ENCODE measurements at regions not wholly inside any gene's neighbourhood (a gene's known extent, or its start where the extent isn't known, plus 50 kb on each side); places are given as distances from the start of the nearest gene placed in this dataset.

GRCh38 chr2:111628221-111628620 is 255.8 kb downstream of the ANAPC1 start:
- DNase-seq: no peak

- DNase-seq: no peak
These were observed 254.0 kb downstream of the ANAPC1 start for GRCh38 chr2:111629983-111630382.

GRCh38 chr2:111632661-111633060 is 251.3 kb downstream of the ANAPC1 start:
- no peak for DNase-seq

- DNase-seq: no peak
These were observed 250.8 kb downstream of the ANAPC1 start for GRCh38 chr2:111633189-111633588.

- DNase-seq: no peak
These were observed 250.3 kb downstream of the ANAPC1 start for GRCh38 chr2:111633643-111634042.

DNA sequence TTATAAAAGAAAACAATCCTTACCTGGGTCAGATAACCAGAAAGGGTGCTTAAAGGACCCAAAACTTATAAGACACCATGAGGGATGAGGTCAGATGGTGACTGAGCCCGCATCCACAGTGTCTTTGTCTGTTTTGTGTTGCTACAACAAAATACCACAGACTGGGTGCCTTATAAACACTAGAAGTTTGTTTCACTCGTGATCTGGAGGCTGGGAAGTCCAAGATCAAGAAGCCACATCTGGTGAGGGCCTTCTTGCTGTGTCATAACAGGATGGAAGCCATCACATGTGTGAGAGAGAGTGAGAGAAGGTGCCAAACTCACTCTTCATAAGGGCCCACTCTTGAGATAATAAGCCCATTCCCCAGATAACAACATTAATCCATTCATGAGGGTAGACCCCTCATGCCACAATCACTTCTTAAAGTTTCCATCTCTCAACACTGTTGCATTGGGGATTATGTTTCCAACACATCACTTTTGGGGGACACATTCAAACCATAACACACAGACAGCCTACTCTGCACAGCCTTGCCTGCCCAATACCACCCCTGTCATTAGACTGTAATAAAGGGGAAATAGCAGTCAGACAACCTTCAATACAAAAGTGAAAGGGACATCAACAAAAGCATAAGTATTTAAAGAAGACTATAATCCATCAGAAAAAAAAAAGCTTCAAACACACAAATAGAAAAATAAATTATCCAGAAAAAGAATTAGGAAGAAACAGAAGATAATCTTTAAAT is 249.8 kb downstream of the ANAPC1 start:
- DNase-seq: peak; percentile 38

GRCh38 chr2:111634995-111635538 is 248.9 kb downstream of the ANAPC1 start:
- no peak for DNase-seq

GRCh38 chr2:111636905-111637304 is 247.1 kb downstream of the ANAPC1 start:
- no peak for DNase-seq

DNA sequence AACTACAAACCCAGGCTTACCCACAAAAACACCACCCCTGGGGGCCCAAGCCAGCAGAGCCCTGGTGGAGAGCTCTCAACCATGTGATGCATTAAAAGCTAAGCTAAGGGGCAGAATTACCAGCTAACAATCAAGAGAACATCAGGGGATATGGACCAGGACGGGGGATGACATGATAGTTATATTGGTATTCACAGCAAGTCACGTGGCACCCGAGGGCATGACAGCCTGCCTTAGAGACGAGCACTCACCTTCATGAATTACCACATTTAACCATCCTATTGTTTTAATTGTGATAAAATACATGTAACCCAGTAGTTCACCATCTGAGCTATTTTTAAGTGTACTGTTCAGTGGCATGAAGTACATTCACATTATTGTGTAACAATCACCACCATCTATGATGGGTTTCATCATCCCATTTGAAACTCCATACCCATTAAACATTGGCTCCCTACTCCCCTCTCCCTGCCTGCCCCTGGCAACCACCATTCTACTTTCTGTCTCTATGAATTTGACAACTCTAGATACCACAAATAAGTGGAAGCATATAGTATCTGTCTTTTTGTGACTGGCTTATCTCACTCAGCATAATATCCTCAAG is 245.6 kb downstream of the ANAPC1 start:
- DNase-seq: no peak

- no peak for DNase-seq
These were observed 243.5 kb downstream of the ANAPC1 start for GRCh38 chr2:111640480-111640879.

DNA sequence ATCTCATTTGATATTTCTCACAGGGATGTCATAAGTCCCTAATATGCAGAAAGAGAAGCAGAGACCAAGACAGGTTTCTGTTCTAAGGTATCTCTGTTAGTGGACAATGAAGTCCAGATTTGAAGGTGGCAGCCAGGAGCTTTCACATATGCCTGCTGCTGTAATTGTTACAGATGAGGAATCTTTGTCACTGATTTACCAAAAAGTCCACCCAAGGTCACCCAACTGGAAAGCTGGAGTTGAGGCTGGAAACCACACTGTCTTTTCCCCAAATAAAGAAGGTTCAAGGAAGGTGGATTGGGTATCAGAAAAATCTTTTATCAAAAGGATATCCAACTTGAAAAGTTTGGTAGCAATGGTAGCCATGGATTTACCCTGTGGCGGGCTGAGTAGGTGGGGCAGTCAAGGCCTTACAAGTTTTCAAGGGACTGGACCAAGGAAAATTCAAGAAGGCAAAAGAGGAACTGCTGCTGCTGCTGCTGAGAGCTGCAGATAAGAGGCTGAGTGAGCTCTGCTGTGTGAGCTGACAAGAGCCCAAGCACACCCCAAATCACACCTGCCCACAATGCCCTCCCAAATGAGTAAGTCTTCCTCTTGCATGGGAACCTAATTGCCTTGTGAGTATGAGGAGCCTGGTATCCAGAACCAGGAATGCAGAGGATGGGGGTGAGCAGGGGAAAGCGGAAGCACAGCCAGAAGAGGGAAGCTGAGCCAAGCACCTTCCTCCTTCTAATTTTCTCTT is 241.2 kb downstream of the ANAPC1 start:
- peak; percentile 89 for DNase-seq

DNA sequence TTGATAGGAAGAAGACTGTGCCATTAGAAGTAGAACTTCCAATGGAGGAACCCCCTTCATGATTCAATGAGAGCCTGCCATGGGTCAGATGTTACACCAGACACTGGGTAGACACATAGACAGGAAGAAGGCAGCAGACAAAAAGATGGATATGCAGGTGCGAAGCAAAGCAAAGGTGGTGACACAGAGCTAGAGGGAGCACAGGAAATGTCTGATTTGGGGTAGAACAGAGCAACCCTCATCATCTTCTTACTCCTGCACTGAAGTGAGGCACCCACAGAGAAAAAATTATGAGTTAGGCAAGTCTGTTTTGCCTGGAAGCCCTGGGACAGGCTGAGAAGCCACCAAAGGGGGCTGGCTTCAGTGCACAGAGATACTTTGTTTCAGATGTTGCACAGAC is 240.2 kb downstream of the ANAPC1 start:
- no peak for DNase-seq

- DNase-seq: no peak
These were observed 236.6 kb downstream of the ANAPC1 start for GRCh38 chr2:111647359-111647758.

- DNase-seq: no peak
These were observed 232.0 kb downstream of the ANAPC1 start for GRCh38 chr2:111652038-111652437.

DNA sequence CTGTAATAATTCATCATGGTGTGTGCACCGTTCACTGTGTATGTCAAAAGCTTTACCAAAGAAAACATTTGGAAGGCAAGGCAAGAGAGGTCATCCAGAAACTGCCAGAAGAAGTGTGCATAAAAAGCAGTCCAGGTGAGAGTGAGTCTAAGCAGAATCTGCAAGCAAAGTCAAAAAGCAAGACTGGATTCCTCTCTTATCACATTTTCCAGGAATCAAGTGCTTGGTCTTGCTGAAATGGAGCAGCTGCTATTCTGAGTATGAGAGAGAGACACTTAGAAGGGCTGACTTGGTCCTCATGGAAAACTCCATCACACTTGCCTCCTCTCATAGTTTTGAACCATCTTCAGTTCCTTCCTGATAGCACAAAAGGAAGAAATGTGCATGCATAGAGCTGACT is 231.3 kb downstream of the ANAPC1 start:
- no peak for DNase-seq

- no peak for DNase-seq
These were observed 230.8 kb downstream of the ANAPC1 start for GRCh38 chr2:111653103-111653624.

GRCh38 chr2:111653913-111654312 is 230.1 kb downstream of the ANAPC1 start:
- no peak for DNase-seq

DNA sequence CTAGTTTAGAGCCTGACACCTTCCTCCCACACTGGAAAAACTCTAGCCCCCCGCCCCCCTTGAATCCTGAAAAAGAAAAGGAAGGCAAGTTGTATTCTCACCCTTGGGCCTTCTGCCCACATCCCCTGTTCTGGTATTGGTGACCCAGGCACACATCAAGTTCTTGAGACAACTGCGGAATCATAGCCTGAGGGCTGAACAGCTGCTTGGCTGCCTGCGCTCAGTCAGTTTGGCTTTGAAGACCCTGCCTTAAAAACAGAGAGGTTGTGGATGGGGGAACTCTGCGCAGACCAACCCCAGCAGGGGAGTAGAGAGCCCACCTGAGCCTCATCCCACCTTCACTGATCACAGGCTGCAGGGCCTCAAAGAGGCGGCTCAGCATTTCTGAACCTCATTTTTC is 229.2 kb downstream of the ANAPC1 start:
- DNase-seq: no peak

DNA sequence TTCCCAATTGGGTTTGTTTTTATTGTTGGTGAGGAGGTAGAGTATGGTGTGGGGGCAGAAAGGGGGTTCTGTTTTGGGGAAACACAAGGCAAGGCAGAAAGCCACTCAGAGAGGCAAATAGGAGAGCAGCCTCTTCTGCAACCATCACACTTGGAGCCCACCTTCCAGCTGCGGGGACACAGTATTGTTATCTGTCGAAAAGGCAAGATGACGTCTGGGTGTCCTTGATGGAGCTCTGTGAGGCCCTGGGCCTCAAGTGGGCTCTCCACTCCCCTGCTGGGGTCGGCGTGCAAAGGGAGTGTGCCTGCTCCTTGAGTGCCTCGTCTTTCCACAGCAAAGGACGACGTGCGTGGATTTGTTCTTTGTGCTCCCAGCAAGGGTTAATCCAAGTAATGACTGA is 227.6 kb downstream of the ANAPC1 start:
- no peak for DNase-seq

GRCh38 chr2:111656894-111657293 is 227.1 kb downstream of the ANAPC1 start:
- no peak for DNase-seq

DNA sequence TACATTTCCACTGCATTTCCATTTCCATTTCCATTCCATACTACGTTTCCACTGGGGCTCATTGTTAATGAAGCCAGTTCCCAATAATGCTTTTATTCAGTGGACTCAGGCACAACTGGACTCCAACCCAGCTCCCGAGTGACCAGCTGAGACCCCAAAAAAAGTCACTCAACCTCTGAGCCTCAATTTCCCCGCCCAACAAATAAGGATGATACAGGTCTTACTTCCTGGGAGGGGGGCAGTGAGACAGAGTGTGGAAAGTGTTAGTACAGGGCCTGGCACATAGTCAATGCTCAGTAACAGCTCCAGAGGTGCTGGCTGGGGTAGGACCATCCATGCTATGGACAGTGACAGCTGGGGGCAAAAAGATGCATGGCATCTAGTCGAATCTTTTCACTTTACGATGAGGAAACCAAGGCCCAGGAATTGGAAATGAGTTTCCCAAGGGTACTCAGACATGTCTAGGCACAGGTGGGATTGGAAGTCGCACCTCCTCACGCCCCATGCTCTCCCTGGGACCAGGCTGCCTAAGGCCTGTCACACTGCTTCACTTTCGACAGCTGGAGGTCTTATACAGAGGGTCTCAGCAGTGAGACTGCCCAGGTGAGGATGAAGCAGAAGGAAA is 226.5 kb downstream of the ANAPC1 start:
- DNase-seq: no peak

GRCh38 chr2:111659361-111660333 is 224.3 kb downstream of the ANAPC1 start:
- DNase-seq: peak; percentile 63
